Activated CD8-positive, alpha-beta memory T cell treated with anti-CD3 and anti-CD28 coated beads, Interleukin-2, amount 50 U/mL, for 4 hours (primary cell): ENCODE measurements at regions not wholly inside any gene's neighbourhood (a gene's known extent, or its start where the extent isn't known, plus 50 kb on each side); places are given as distances from the start of the nearest gene placed in this dataset.

Source experiments
- DNase-seq: peaks from one replicate; pipeline ENCODE4 v3.0.0-alpha.2; 2020

DNA sequence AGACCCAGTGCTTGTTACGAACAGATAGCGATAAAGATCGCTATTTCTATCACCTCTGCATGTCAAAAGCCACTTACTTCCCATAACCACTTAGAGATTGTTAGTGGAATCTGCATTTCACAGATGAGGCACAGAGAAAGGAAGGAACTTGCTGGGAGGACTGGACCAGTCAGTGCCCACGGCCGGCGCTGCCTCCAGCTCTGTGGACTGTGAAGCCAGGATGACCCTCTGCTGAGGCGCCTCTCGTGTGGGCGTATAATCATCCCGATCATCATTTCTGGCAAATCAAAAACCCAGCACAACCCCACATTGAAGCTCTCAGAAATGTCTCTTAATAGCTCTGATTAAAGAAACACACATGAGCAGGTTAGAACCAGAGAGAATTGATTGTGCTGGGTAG lies 61.5 kb upstream of the ADRA2C start:
- no peak for DNase-seq

DNA sequence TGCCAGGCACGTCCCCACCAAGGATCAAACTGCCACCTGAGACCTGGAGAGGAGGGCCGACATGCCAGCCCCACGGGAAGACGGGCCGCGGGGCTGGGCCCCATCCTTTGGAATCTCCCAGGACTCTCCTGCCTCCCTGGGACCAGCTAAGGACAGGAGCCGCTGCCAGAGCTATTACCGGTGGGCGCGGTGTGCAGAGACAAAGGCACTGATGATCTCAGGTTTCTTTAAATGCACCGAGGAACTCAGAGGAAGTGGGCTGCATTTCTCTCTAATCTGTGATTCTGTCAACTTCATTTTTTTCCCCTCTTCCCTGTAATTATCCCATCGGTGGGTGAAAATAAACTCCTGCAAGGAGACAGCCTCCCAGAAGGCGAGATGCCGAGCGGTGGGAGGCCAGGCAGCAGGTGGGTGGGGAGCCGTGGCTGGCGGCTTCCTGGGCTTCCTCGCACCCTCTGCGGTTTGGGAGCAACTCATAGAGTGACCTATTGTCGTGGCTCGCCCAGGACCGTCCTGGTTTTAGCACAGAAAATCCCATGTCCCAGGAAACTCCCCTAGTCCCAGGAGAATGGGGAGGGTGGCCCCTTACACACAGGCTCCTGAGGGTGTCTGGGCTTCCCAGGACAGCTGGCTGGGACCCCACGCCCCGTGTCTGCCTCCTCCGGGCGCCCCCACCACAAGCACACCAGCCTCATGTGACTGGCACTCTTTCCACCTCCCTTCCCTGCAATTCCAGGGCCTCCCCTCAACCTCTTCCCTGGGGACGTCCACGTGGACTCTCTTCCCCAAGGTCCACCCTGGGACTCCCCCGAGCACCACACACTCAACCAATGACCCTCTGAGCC lies 62.3 kb upstream of the ADRA2C start:
- DNase-seq, result no peak

DNA sequence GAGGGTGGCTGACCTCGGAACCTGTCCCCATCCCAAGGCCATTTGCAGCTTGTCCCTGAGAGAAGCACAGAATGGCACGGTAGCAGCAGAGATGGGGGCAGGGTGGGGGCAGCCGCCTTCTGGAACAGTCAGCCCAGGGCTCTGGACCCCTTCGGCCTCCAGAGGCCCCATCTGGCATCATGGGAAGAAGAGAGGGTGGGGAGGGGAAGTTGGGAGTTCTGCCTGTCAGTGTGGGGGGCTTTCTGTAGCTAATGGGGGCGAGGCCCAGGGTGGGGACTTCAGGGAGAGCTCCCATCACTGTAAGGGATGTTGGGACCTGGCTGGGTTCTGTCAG lies 62.9 kb upstream of the ADRA2C start:
- DNase-seq, result no peak

DNA sequence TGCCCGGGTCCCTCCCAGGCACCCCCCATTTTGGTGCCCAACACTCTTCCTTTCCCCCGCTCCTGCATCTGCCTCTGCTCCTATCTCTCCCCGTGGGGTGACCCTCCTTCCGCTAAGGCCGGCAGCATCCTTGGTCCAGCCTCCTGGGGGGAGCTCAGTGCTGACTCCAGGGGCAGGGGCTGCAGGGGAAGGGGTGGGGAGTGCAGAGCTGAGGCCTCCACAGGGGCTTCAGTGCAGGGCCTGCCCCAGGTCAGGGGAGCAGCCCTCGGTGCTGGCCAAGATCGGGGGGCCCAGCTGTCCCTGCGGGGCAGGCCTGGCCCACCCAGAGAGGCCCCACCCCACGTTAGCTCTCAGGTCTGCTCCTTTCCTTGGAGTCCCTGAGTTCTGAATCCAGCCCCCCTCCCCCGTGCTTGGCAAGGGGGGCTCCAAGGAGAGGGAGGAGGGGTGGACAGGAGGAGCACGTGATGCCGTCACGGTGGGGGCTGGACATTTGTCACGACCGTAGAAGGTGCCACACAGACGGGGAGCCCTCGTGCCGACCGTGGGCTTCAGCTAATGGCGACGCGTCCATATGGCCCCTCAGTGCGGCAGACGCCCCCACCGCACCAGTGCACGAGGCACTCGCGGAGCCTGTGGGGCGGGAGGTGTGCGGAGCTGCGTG lies 63.5 kb upstream of the ADRA2C start:
- DNase-seq, result no peak

DNA sequence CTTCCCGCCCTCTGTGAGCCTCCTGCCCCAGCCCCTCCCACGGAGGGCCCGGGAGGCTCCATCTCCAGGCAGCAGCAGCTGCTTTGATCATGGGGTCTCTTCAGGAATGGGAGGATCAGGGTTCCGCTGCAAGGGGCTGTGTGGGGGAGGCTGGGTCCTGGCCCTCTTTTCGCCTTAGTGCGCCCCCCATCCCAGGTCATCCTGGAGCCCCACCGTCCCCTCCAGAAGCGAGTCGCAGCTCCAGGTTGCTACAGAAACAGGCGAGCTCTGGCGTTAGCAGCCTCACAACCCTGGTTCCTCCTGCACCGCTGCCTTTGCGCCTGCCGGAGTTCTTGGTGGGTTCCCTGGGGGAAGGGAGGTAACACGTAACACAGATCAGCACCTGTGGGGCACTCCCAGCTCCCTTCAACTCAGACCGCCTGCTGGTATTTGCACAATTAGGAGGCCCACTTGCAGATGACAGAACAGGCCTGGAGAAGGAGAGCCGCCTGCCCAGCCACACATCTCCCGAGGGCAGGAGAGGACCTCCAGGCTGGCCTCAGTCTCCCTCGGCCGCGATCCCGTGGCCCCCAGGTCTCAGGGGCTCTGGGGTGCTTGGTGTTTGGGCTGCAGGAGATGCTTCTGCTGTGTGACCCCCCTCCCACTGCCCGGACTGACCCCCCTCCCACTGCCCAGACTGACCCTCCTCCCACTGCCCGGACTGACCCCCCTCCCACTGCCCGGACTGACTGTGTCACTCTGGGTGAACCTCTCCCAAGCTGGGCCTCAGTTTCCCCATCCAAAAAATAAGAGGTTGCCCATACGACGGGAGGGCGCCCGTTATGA lies 64.2 kb upstream of the ADRA2C start:
- no peak for DNase-seq

DNA sequence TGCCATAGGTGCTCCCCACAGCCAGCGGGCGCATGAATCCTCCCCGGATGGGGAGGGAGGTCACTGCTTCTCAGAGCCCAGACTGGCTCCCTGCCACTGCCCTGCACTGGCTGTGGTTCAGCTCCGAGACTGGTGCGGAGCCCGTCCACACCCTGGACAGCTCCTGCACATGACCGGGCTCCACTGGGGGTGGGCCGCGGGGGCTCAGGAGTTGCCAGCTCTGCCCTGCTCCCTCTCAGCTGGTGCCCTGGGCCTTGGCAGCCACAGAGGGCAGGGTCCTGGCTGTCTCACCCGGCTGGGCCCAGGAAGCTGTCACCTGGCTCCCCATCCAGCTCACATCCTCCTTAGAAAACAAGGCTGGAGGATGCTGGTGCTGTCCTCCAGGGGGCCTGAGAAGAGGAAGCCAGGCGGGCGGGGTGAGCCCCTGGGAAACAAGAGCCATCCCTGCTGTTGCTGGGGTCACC lies 64.9 kb upstream of the ADRA2C start:
- no peak for DNase-seq

DNA sequence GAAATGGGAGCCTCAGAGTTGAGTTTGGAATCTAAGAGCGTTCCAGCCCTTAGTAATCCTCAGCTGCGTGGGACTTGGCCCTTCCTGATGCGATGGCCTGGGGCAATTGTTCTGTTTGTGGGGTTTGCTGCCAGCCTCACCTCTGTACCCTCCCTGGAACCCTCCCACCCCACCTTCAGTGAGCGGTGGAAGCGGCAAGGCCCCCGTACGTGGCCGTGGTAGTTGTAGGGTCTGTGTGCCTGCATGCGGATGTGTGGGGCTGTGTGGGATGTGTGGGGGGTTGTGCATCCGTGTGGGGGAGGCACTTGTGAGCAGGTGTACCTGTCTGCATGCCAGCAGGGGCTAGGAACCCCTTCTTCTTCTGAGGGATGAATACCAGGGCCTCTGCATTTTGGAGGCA lies 65.4 kb upstream of the ADRA2C start:
- no peak for DNase-seq

DNA sequence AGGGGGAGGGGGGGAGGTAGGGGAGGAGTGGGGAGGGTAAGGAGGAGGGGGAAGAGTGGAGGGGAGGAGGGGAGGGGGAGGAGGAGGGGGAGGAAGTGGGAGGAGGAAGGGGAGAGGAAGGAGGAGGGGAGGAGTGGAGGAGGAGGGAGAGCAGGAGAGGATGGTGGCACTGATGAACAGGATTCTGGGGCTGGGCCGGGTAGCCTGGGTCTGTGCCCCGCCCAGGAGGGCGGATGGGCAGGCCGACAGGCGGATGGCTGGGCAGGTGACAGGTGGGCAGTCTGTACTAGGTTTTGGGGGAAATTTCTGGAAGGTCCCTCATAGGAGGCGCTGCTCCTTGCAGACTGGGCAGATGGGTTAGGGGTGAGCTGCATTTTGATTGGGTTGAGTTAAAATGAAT lies 66.0 kb upstream of the ADRA2C start:
- DNase-seq, result no peak

DNA sequence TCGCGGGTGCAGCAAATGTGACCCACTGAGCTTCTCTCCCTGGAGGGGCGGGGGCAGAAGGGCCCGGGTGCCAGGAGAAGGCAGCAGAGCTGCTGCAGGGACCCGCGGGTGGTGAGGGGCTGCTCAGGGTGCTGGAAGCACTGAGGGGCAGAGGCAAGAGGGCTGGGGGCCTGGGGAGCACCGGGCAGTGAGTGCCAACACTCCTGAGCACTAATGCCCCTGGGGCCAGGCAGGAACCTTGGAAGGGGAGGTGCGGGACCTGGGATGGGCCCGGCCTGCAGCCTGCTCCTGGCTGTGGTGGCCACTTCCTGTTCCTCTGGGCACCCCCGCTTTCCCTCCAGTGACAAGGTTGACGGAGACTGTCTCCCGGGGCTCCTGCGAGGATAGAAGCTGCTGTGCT lies 66.5 kb upstream of the ADRA2C start:
- DNase-seq, result no peak

DNA sequence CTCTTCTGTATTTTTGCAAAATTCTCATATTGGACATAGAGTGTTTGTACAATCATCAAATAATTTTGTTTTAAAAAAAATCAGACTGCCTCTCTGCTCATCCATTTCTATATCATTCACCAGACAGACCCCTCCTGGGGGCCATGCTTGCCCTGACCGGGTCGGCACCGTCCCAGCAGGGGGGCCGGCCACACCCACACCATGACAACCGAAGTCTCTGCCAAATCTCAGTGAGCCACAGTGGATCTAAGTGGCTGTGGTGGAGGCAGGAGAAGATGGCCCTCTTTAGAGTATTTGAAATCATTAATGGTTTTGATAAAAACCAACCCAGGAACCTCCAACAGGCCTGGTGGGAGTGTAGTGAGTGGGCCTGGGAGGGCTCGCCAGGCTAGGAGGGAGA lies 66.9 kb upstream of the ADRA2C start:
- DNase-seq, result no peak

DNA sequence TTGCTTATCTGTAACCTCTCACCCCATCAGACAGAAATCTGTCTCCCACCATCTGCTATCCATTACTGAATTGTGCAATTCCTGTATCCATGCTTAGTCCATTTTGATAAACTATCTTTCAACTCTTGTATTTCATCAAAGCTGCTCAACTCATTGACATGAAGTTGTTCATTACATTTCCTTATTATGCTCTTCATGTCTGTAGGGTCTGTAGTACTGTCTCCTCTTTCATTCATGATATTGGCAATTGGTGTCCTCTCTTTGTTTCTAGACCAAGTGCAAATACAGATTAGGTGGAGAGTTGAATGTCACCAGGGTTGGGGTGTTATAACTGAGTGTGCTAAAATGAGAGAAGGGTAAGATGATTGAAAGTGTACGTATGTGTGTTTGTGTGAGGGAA lies 69.2 kb upstream of the ADRA2C start:
- DNase-seq, result no peak

DNA sequence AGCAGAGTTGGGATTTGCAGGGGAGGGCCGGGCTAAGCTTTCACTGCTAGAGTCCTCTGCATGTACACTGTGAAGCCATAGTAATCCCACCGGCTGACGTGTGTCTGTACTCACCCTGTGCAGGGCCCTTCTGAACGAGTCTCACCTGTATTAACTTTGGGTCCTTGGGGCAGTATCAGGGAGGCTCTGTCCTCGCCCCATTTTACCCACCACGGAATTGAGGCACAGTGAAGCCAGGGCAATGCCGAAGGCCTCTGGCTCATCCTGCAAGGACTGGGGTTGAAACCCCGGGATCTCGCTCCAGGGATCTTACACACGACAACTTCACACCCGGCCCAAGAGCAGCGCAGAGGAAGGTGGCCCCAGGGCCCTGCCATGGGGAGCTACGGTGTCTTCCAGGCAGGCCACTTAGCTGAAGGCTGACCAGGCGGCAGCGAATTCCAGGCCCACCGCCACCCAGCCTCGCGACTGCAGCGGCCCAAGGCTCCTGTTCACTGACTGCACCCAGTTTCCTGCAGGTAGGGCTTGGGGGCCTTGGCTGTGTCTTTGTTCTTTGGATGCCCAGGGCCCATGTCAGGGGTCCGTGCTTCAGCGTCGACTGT lies 75.5 kb upstream of the ADRA2C start:
- DNase-seq, result no peak

DNA sequence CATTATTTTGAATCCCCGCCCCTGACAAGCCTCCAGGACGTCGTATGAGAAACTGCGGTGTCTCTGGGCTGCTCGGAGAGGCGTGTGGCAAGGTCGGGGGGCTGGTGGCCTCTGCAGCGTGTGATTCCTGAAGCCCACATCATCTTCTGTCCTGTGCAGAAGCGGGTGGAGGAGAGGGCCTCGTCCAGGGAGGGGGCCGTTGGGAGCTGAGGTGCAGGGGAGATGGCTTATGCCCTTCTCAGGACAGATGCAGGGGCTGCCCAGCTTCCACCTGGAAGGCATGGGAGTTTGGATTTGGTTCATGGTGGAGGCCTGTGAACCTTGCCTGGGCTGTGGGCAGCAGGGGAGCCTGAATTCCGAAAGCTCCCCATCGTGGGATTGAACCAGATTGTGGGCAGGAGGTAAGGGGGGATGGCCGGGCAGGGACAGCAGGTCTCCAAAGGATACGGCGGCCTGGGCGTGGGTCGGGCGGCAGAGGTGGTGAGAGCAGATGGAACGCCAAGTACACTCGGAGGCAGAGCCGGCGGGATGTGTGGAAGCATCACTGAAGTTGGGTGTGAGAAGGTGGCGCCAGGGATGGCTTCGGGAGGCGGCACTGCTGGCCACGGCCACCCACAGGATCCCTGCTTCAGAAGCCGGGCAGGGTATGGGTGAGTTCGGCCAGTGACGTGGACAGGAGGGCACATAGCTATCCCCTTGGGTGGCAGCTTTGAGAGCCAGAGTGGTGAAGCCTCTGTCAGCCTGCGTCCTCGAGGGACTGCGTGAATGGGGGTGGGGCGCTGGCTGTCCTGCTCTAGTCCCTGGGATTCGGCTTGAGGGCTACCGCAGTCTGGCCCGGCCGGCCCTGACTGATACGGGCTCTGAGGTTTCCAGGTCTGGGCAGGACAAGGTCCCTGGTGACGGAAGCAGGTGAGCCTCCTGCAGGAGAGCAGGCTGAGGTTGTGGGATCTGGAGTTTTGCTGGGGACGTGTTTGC lies 76.3 kb upstream of the ADRA2C start:
- no peak for DNase-seq

DNA sequence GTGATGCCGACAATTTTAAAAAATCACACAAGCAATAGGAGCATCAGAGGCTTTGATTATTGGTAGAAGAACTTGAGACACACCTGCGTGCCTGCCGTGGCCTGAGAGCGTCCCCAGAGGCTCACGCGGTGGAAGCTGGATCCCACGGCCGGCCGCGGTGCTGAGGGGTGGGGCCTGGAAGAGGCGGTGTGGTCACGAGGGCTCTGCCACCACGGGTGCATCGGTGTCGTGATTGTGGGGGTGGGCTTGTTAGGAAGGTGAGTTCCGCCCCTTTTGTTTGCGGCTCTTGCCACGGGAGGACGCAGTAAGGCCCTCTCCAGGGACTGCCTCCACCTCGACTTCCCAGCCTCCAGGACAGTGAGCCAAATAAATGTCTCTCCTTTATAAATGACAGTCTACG lies 77.2 kb upstream of the ADRA2C start:
- no peak for DNase-seq

DNA sequence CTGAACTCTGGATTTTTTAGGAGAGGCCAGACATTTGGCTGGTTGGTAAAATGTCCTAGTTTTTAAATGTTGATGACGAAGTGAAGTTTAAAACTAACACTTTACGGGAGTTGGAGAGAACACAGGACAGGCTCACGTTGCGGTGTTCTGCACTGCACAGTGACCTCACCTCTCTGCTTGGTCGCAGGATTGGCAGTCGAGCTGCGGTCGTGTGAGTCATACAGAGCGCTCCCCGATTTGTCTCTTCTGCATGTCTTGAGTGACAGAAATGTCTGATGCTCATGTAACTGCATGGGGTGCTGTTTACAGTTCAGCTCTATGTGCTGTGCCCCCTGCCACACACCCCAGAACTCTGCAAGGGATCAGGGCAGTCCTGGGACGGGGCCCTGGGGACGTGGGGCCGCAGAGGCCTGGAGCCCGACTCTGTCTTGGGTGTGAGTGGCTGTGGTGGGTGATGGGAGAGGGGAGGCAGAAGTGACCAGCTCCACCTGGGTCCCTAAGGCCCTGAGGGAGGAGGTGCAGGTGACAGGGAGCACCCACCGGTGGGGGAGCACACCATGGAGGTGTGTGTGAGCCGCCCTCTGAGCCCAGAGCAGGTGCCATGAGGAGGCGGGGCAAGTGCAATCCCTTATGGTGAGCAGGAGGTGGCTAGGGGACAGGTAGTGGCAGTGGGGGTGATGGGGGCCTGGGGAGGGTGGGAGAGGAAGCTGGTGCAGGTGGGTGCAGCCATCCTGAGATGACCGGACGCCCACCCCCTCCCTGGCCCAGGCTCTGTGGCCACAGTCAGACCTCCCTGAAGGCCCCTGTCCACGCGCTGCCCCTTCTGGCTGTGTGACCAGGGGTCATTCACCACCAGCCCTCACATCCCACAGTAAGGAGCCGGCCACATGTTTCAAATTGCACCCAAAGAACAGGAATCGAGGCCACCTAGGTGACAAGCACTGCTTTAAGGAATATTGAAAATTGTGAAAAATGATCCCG lies 77.9 kb upstream of the ADRA2C start:
- DNase-seq, result no peak

DNA sequence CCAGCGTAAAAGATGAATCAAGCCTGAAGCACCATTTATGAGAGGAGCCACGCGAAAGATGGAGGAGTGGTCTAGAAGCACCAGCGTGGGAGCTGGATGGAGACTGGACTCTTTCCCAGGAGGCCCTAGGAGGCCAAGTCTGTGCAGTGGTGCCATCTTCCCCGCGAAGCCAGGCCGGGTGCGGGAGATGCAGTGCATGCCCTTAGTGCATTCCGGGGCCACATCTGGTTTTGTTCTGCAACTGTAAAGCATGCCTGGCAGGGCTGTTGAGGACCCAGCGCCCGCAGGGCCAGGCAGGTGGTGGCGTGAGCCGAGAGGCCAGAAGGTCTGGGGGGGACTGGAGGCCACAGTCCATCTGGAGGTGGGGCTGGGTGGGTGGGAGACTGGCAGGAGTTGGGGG lies 78.6 kb upstream of the ADRA2C start:
- no peak for DNase-seq

DNA sequence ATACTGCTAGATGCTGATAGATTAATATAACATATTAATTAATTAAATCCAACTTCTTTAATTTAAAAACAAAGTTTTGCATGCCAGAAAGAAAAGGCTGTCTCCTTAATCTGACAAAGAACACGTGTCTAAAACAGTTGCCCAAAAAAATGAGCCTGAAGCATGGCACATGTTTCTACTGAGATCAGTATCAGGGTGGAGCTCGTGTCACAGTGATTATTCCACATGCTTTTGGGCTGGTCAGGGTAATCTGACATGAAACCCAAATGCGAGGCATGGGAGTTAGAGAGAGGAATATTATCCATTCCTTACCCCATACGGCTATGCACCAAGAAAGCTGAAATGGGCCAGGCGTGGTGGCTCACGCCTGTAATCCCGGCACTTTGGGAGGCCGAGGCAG lies 79.4 kb upstream of the ADRA2C start:
- DNase-seq, result no peak

DNA sequence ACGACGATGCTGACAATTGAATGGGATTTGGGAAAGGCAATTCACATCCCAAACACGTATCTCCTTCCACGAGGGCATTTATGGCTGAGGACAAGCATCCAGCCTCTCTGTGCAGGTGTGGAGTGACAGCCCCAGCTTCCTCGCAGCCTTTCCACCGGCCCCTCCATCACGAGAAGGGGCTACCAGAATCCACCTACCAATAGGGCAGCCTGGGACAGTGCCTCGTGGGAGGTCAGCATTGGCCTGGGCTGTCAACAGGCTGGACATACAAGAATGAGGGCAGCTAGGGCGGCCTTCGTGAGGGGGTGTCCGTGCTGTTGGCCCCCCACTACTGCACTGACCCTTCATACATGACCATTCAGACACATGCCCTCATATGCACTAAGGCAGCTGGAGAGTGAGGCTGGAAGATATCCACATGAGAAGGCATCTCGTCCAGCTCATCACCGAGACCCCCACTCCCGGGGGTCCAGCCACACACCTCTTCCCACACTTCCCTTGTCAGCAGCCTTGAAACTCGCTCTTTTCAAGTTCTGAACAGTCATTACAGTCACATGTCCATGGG lies 81.0 kb upstream of the ADRA2C start:
- no peak for DNase-seq

DNA sequence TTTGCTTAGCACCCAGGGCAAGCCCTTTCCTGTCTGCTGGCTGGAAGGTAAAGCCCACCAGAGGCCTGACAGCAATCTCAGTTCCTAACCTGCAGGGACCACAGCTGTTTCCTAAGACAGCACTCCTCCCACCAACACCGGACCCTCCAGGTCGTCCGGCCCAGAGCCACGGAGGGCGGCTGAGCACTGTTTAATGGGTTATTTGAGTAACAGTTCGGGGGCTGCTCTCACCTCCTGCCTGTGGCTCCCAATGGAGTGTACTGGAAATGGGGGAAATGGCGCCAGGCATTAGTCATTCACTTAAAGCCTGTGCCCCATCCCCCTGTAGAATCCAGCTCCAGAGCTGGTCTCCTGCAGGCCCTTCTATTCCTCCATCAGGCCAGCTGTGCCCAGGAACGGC lies 81.6 kb upstream of the ADRA2C start:
- no peak for DNase-seq

DNA sequence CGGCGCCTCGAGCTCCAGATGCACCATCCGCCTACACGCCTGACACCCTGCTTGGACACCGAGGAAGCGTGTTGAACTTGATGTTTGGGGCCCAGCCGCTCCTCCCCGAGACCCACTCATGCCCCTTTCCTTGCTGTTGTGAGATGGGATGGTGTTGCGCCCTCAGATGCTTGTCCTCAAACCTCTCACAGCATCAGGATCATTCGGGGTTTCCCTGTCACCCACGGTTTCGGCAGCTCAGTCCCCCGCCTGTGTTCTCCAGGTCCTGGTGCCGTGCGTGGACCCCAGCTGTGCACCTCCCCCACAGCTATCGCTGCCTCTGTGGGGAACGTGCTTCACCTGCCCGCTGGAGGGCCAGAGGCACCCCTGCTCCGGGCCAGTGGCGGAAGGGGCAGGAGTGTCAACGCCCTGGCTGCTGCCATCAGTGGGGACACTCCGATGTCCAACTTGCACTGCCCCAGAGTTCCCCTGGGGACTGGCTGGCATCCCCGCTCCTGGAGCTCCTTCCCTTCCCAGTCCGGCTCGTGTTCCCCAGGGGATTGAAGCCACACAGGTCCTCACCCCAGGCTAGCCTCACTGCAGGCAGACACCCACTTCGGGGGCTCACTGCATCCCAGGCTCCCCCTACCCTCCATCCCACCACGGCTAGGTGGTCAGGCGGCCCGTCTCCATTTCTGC lies 82.3 kb upstream of the ADRA2C start:
- DNase-seq, result no peak
